ENCODE measurements at regions not wholly inside any gene's neighbourhood (a gene's known extent, or its start where the extent isn't known, plus 50 kb on each side); places are given as distances from the start of the nearest gene placed in this dataset.

DNA sequence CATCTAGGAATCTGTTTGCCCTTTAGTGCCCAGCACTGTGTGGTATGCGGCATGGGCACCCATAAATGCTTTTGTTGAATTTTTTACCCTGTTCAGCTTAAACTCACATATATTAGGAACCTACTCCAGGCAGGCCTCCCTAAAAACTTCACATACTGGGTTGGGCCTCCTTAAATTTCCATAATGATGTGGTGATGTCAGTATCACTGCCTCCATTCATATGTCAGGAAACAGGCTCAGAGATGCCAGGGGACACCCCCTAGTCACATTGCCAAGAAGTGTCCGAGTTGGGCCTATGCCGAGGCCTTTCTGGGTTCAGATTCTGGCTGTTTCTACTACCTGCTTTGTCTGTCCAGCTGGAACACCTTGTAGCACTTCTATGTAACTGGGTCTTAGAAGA lies 55.7 kb upstream of the RUNX3 start:
- no peaks in the 10 kb centered on the region for H3K36me3 ChIP-seq
- H3K27me3 ChIP-seq, result no peaks in the 10 kb centered on the region
- DNase-seq, result no peak

GRCh38 chr1:24984800-24985522 lies 54.9 kb upstream of the RUNX3 start:
- H3K4me1 ChIP-seq, result no peaks in the 10 kb centered on the region
- no peak for DNase-seq
- TF ChIP-seq, protein P1, sequence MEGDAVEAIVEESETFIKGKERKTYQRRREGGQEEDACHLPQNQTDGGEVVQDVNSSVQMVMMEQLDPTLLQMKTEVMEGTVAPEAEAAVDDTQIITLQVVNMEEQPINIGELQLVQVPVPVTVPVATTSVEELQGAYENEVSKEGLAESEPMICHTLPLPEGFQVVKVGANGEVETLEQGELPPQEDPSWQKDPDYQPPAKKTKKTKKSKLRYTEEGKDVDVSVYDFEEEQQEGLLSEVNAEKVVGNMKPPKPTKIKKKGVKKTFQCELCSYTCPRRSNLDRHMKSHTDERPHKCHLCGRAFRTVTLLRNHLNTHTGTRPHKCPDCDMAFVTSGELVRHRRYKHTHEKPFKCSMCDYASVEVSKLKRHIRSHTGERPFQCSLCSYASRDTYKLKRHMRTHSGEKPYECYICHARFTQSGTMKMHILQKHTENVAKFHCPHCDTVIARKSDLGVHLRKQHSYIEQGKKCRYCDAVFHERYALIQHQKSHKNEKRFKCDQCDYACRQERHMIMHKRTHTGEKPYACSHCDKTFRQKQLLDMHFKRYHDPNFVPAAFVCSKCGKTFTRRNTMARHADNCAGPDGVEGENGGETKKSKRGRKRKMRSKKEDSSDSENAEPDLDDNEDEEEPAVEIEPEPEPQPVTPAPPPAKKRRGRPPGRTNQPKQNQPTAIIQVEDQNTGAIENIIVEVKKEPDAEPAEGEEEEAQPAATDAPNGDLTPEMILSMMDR (IDR thresholded peaks at IDR 0.05; ENCODE audit: low read depth, low read length), result no peak
- H3K36me3 ChIP-seq, result no peaks in the 10 kb centered on the region
- H3K9me3 ChIP-seq, result no peaks in the 10 kb centered on the region
- no peaks in the 10 kb centered on the region for H3K27me3 ChIP-seq
- no peak overlapping the region for H3K4me3 ChIP-seq (ENCODE audit: low read depth, low read length)

More for the DNA sequence above, 55.7 kb upstream of the RUNX3 start:
- no peaks in the 10 kb centered on the region for H3K4me1 ChIP-seq
- H3K9me3 ChIP-seq, result no peaks in the 10 kb centered on the region
- TF ChIP-seq, protein P1 (IDR thresholded peaks at IDR 0.05; ENCODE audit: low read depth, low read length), result no peak
- H3K4me3 ChIP-seq (ENCODE audit: low read depth, low read length), result no peak overlapping the region

- Histone ChIP-seq H3K9me3 (no peaks in the 10 kb centered on the region), H3K27me3 (no peaks in the 10 kb centered on the region), H3K4me3 (ENCODE audit: low read depth, low read length) (no peak overlapping the region), H3K4me1 (no peaks in the 10 kb centered on the region), H3K36me3 (no peaks in the 10 kb centered on the region)
- DNase-seq, result no peak
- TF ChIP-seq, protein P1 (IDR thresholded peaks at IDR 0.05; ENCODE audit: low read depth, low read length), result no peak
Measured at GRCh38 chr1:24984300-24984699, 54.2 kb upstream of the RUNX3 start.

DNA sequence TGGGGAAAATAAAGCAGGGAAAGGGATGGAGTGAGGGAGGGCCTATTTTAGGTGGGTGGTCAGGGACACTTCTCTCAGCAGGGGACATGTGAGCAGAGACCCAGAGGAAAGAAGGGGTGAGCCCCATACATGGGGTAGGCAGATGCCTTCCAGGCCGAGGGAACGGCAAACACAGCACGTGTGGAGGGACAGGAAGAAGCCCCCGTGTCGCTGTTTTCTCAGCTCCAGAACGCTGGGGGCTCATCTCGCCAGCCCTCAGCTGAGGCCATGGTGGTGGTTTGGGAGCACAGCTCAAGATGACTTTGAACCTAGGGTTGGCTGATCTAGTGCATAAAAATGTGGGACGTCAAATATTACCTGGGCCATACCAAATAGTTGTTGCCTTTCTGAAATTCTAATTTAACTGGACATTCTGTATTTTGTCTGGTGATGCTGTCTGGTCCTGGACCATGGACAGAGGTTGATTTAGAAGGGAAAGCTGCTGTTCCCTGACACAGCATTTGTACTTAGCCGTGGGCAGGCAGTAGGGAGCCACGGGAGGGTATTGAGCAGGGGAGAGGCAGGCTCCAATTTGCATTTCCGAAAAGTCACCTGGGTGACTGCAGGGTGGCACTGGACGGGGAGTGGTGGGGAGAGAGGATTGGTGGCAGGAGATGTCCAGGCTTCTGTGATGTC lies 53.1 kb upstream of the RUNX3 start:
- no peaks in the 10 kb centered on the region for H3K4me1 ChIP-seq
- H3K36me3 ChIP-seq, result no peaks in the 10 kb centered on the region
- DNase-seq, result no peak
- H3K27me3 ChIP-seq, result no peaks in the 10 kb centered on the region
- H3K9me3 ChIP-seq, result no peaks in the 10 kb centered on the region
- H3K4me3 ChIP-seq (ENCODE audit: low read depth, low read length), result no peak overlapping the region
- TF ChIP-seq, protein P1 (IDR thresholded peaks at IDR 0.05; ENCODE audit: low read depth, low read length), result no peak

DNA sequence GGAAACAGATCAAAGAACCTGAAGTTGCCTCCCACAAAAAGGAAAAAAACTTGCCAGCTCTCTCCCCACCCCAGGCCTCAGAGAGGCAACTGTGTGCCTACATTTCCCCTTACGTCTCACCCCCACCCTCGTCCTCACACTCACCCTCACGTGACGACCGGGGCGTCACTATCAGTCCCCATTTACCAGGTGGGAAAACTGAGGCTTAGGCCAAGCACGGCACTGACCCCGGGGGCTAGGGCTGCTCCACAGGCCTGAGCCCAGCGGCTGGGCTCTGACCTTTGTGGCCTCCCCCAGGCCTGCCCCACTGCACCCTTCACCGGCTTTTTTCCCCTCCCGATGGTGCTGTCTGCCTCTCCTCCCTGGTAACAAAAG lies 51.5 kb upstream of the RUNX3 start:
- Histone ChIP-seq H3K36me3 (no peaks in the 10 kb centered on the region), H3K4me3 (ENCODE audit: low read depth, low read length) (no peak overlapping the region), H3K27me3 (no peaks in the 10 kb centered on the region), H3K4me1 (no peaks in the 10 kb centered on the region), H3K9me3 (no peaks in the 10 kb centered on the region)
- DNase-seq, result no peak
- TF ChIP-seq, protein P1 (IDR thresholded peaks at IDR 0.05; ENCODE audit: low read depth, low read length), result no peak

Measured in BE2C (cell line).